H9 (cell line): ENCODE measurements at regions not wholly inside any gene's neighbourhood (a gene's known extent, or its start where the extent isn't known, plus 50 kb on each side); places are given as distances from the start of the nearest gene placed in this dataset.

ENCODE experiments used
- DNase-seq: peaks from one replicate; pipeline ENCODE4 v3.0.0-alpha.2; 2017
- H2AFZ ChIP-seq: one replicate; pipeline ENCODE4 v1.6.1; 2013; ENCODE audit warnings: mild to moderate bottlenecking, low read length, control low read depth, moderate library complexity
- H2AK5ac ChIP-seq: 2 replicates; pipeline ENCODE4 v1.6.1; 2013; ENCODE audit warnings: low read length, control low read depth, mixed read lengths; ENCODE audit not compliant: insufficient read length
- H2BK120ac ChIP-seq: one replicate; pipeline ENCODE4 v1.6.1; 2013; ENCODE audit warnings: low read depth, mild to moderate bottlenecking, low read length, control low read depth, inconsistent platforms; ENCODE audit not compliant: poor library complexity, severe bottlenecking
- H2BK12ac ChIP-seq: 2 replicates; pipeline ENCODE4 v1.6.1; 2013; ENCODE audit warnings: low read length, control low read depth, mixed read lengths, low read depth; ENCODE audit not compliant: insufficient read length
- H2BK15ac ChIP-seq: 2 replicates; pipeline ENCODE4 v1.6.1; 2013; ENCODE audit warnings: low read depth, low read length, control low read depth
- H2BK20ac ChIP-seq: one replicate; pipeline ENCODE4 v1.6.1; 2013; ENCODE audit warnings: low read depth, mild to moderate bottlenecking, low read length, control low read depth, inconsistent platforms; ENCODE audit not compliant: poor library complexity, severe bottlenecking
- H2BK5ac ChIP-seq: 2 replicates; pipeline ENCODE4 v1.6.1; 2013; ENCODE audit warnings: low read length, control low read depth, mixed read lengths; ENCODE audit not compliant: insufficient read length
- H3K14ac ChIP-seq: 2 replicates; pipeline ENCODE4 v1.6.1; 2013; ENCODE audit warnings: low read length, control low read depth; ENCODE audit not compliant: insufficient read depth
- H3K18ac ChIP-seq: 2 replicates; pipeline ENCODE4 v1.6.1; 2013; ENCODE audit warnings: low read depth, mild to moderate bottlenecking, mixed read lengths, low read length, control low read depth; ENCODE audit not compliant: insufficient read length
- H3K23ac ChIP-seq: 2 replicates; pipeline ENCODE4 v1.6.1; 2013; ENCODE audit warnings: low read length, control low read depth, mixed read lengths, low read depth; ENCODE audit not compliant: insufficient read length
- H3K23me2 ChIP-seq: 2 replicates; pipeline ENCODE4 v1.6.1; 2013; ENCODE audit warnings: low read depth, mild to moderate bottlenecking, mixed read lengths, low read length, control low read depth; ENCODE audit not compliant: insufficient read length, poor library complexity, severe bottlenecking
- H3K27ac ChIP-seq: 2 replicates; pipeline ENCODE4 v1.5.1; 2013; ENCODE audit warnings: low read length, control low read depth, mixed read lengths, low read depth; ENCODE audit not compliant: insufficient read length
- H3K27me3 ChIP-seq: 2 replicates; pipeline ENCODE4 v1.6.1; 2013; ENCODE audit warnings: low read length, control low read depth, inconsistent platforms; ENCODE audit not compliant: insufficient read depth
- H3K4ac ChIP-seq: 2 replicates; pipeline ENCODE4 v1.6.1; 2013; ENCODE audit warnings: low read depth, mild to moderate bottlenecking, control low read depth, inconsistent platforms, low read length, moderate library complexity
- H3K4me1 ChIP-seq: 2 replicates; pipeline ENCODE4 v1.6.1; 2013; ENCODE audit warnings: low read length, control low read depth, inconsistent platforms; ENCODE audit not compliant: insufficient read depth
- H3K4me2 ChIP-seq: 2 replicates; pipeline ENCODE4 v1.6.1; 2013; ENCODE audit warnings: low read length, control low read depth, mixed read lengths; ENCODE audit not compliant: insufficient read length, insufficient read depth
- H3K56ac ChIP-seq: 2 replicates; pipeline ENCODE4 v1.6.1; 2013; ENCODE audit warnings: low read depth, mild to moderate bottlenecking, mixed read lengths, low read length, control low read depth; ENCODE audit not compliant: insufficient read length
- H3K79me1 ChIP-seq: 2 replicates; pipeline ENCODE4 v1.6.1; 2013; ENCODE audit warnings: low read depth, mild to moderate bottlenecking, moderate library complexity, low read length, control low read depth, inconsistent platforms; ENCODE audit not compliant: insufficient read depth, poor library complexity, severe bottlenecking
- H3K79me2 ChIP-seq: 2 replicates; pipeline ENCODE4 v1.6.1; 2013; ENCODE audit warnings: low read length, control low read depth, inconsistent platforms; ENCODE audit not compliant: insufficient read depth
- H3K9ac ChIP-seq: 2 replicates; pipeline ENCODE4 v1.6.1; 2013; ENCODE audit warnings: low read length, control low read depth, mixed read lengths; ENCODE audit not compliant: insufficient read length; ENCODE audit errors: extremely low read depth
- H3K9me3 ChIP-seq: one replicate; pipeline ENCODE4 v1.6.1; 2013; ENCODE audit warnings: low read depth, low read length, inconsistent platforms; ENCODE audit not compliant: control insufficient read depth
- H3T11ph ChIP-seq: one replicate; pipeline ENCODE4 v1.6.1; 2013; ENCODE audit warnings: mild to moderate bottlenecking, low read length, control low read depth, inconsistent platforms
- H4K20me1 ChIP-seq: one replicate; pipeline ENCODE4 v1.6.1; 2013; ENCODE audit not compliant: control insufficient read depth, insufficient read length, insufficient read depth
- H4K5ac ChIP-seq: 2 replicates; pipeline ENCODE4 v1.6.1; 2013; ENCODE audit warnings: low read depth, mild to moderate bottlenecking, mixed read lengths, low read length, control low read depth; ENCODE audit not compliant: insufficient read length
- H4K8ac ChIP-seq: replicated peaks from 2 replicates; pipeline ENCODE4 v1.6.1; 2013; ENCODE audit warnings: low read length, control low read depth, mixed read lengths, low read depth; ENCODE audit not compliant: insufficient read length
- H4K91ac ChIP-seq: 2 replicates; pipeline ENCODE4 v1.6.1; 2013; ENCODE audit warnings: low read depth, mild to moderate bottlenecking, moderate library complexity, mixed read lengths, low read length, control low read depth; ENCODE audit not compliant: insufficient read length
- H3K27ac Mint-ChIP-seq, 3 experiments: 2 replicates in 2 of 3; 3 replicates in 1 of 3; pipeline ENCODE4 v1.8.0; 2020 to 2021; ENCODE audit warnings: mixed read lengths in 3 of 3, mild to moderate bottlenecking in 1 of 3, moderate library complexity in 1 of 3
- H3K27me3 Mint-ChIP-seq: 2 replicates; pipeline ENCODE4 v1.8.0; 2021; ENCODE audit warnings: low read depth, mild to moderate bottlenecking, moderate library complexity, mixed read lengths
- H3K36me3 Mint-ChIP-seq, 3 experiments: 2 replicates in 2 of 3; 3 replicates in 1 of 3; pipeline ENCODE4 v1.8.0; 2020 to 2021; ENCODE audit warnings: low read depth in 3 of 3, mixed read lengths in 3 of 3; ENCODE audit not compliant: insufficient read depth in 1 of 3
- H3K4me1 Mint-ChIP-seq, 2 experiments: 2 replicates each; pipeline ENCODE4 v1.8.0; 2020; ENCODE audit warnings: mixed read lengths in 2 of 2
- H3K4me3 Mint-ChIP-seq, 2 experiments: 2 replicates in 1 of 2; 3 replicates in 1 of 2; pipeline ENCODE4 v1.8.0; 2020 to 2021; ENCODE audit warnings: mild to moderate bottlenecking in 2 of 2, mixed read lengths in 2 of 2, moderate library complexity in 1 of 2
- H3K9me3 Mint-ChIP-seq, 2 experiments: 2 replicates in 1 of 2; 3 replicates in 1 of 2; pipeline ENCODE4 v1.8.0; 2020; ENCODE audit warnings: mild to moderate bottlenecking in 2 of 2, mixed read lengths in 2 of 2, moderate library complexity in 1 of 2
- CTCF ChIP-seq: fragments of 200-600 bp; sonication (generic); conservative IDR thresholded peaks from 3 replicates; pipeline ENCODE4 v1.8.0; 2021; ENCODE audit warnings: antibody characterized with exemption, mild to moderate bottlenecking
- WGBS: extraction: QIAGEN DNeasy Blood & Tissue Kit; methylation state at CpG from one replicate; pipeline ENCODE4 v1.1.7; 2013; ENCODE audit warnings: missing lambda C conversion rate, low lambda C conversion rate, mixed read lengths; ENCODE audit not compliant: insufficient read length; ENCODE audit errors: extremely low coverage; 5-methylcytosine and 5-hydroxymethylcytosine counted together

- Histone ChIP-seq H4K8ac (no peak overlapping the region), H3K27me3 (no peaks in the 10 kb centered on the region), H3K9me3 (no peaks in the 10 kb centered on the region), H3K4me2 (no peak overlapping the region), H4K20me1 (no peaks in the 10 kb centered on the region), H3K14ac (no peak overlapping the region), H2BK12ac (no peak overlapping the region), H4K91ac (no peak overlapping the region), H4K5ac (no peak overlapping the region), H2BK120ac (no peak overlapping the region), H3K27ac (no peak overlapping the region), H2AFZ (no peak overlapping the region), H3K4me1 (no peaks in the 10 kb centered on the region), H2BK15ac (no peak overlapping the region), H3T11ph (no peak overlapping the region), H3K56ac (no peak overlapping the region), H3K18ac (no peak overlapping the region), H2AK5ac (no peak overlapping the region), H2BK5ac (no peak overlapping the region), H3K79me2 (no peaks in the 10 kb centered on the region), H3K23me2 (no peaks in the 10 kb centered on the region), H3K4ac (no peak overlapping the region), H3K79me1 (no peaks in the 10 kb centered on the region), H2BK20ac (no peak overlapping the region), H3K9ac (no peak overlapping the region), H3K23ac (no peak overlapping the region)
- Mint-ChIP-seq H3K4me1 (peaks cover 23 to 28% of the 10 kb centered on the region in 2 experiments), H3K36me3 (no peaks in the 10 kb centered on the region), H3K27me3 (peaks cover 2% of the 10 kb centered on the region), H3K27ac (no peak overlapping the region), H3K9me3 (no peaks in the 10 kb centered on the region), H3K4me3 (no peak overlapping the region)
- no peak for DNase-seq
- WGBS = no CpG with 5 or more reads among the region's 10 CpGs
- no peak for TF ChIP-seq CTCF
These were observed 287.7 kb downstream of the INSIG2 start for GRCh38 chr2:118375907-118376485.
